Thoracic aorta (tissue), 2 donors: ENCODE measurements at regions not wholly inside any gene's neighbourhood (a gene's known extent, or its start where the extent isn't known, plus 50 kb on each side); places are given as distances from the start of the nearest gene placed in this dataset.
A peak's percentile ranks its signal among the peaks of the same experiment; 100 is the strongest.

Experiments used
- ATAC-seq: fragments of 150-250 bp; one replicate; pipeline ENCODE4 v1.8.0; 2017; ENCODE audit warnings: low read depth; ENCODE audit not compliant: insufficient number of reproducible peaks, low FRiP score
- DNase-seq: peaks from one replicate; pipeline ENCODE4 v3.0.0-alpha.2; 2020; ENCODE audit warnings: low spot score
- H3K27ac ChIP-seq, 2 donors: fragments of 200-600 bp; sonication (generic); 1 replicate in 1 of 2; 2 replicates in 1 of 2; pipeline ENCODE4 v1.5.1; 2016; ENCODE audit warnings: mild to moderate bottlenecking in 2 of 2, moderate library complexity in 2 of 2
- H3K27me3 ChIP-seq: fragments of 200-600 bp; sonication (generic); replicated peaks from 2 replicates; pipeline ENCODE4 v1.6.0; 2016; ENCODE audit warnings: mild to moderate bottlenecking; ENCODE audit not compliant: insufficient read depth
- H3K36me3 ChIP-seq: fragments of 200-600 bp; sonication (generic); one replicate; pipeline ENCODE4 v1.5.1; 2016
- H3K4me1 ChIP-seq, 2 donors: fragments of 200-600 bp; sonication (generic); 1 replicate in 1 of 2; 2 replicates in 1 of 2; pipeline versions ENCODE4 v1.5.1 to v1.6.0; 2016; ENCODE audit warnings: low read depth in 2 of 2, mild to moderate bottlenecking in 1 of 2; ENCODE audit not compliant: control insufficient read depth in 1 of 2
- H3K4me3 ChIP-seq: fragments of 200-600 bp; sonication (generic); 2 replicates; pipeline ENCODE4 v1.5.1; 2016; ENCODE audit warnings: mild to moderate bottlenecking
- H3K9me3 ChIP-seq: fragments of 200-600 bp; sonication (generic); 2 replicates; pipeline ENCODE4 v1.5.1; 2016
- TF ChIP-seq, protein P1 (sequence below): fragments of 200-600 bp; sonication (generic); IDR thresholded peaks from one replicate; pipeline ENCODE4 v1.5.1; 2019; ENCODE audit warnings: antibody characterized with exemption

DNA sequence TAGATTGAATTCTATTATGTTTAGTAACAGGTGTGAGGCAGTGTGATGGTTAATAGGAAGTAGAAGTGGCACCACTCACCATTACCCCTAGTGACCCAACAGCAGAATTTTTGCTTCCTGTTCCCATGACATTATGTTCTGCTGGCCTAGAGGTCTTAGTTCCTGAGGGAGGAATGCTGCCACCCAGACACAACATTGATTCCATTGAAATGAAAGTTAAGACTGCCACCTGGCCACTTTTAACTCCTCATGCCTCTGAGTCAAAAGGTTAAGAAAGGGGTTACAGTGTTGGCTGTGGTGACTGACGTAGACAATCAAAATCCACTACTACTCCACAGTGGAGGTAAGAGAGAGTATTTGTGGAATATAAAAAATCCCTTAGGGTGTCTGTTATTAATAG is 218.9 kb upstream of the NMUR2 start:
- ATAC-seq (no peak), DNase-seq (no peak)
- Histone ChIP-seq H3K27me3 (no peaks in the 10 kb centered on the region), H3K4me3 (no peak overlapping the region), H3K9me3 (no peaks in the 10 kb centered on the region), H3K36me3 (no peaks in the 10 kb centered on the region), H3K4me1 (peaks cover 0 to 19% of the 10 kb centered on the region in 2 donors), H3K27ac (no peak overlapping the region)
- TF ChIP-seq, protein P1, sequence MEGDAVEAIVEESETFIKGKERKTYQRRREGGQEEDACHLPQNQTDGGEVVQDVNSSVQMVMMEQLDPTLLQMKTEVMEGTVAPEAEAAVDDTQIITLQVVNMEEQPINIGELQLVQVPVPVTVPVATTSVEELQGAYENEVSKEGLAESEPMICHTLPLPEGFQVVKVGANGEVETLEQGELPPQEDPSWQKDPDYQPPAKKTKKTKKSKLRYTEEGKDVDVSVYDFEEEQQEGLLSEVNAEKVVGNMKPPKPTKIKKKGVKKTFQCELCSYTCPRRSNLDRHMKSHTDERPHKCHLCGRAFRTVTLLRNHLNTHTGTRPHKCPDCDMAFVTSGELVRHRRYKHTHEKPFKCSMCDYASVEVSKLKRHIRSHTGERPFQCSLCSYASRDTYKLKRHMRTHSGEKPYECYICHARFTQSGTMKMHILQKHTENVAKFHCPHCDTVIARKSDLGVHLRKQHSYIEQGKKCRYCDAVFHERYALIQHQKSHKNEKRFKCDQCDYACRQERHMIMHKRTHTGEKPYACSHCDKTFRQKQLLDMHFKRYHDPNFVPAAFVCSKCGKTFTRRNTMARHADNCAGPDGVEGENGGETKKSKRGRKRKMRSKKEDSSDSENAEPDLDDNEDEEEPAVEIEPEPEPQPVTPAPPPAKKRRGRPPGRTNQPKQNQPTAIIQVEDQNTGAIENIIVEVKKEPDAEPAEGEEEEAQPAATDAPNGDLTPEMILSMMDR, result no peak

DNA sequence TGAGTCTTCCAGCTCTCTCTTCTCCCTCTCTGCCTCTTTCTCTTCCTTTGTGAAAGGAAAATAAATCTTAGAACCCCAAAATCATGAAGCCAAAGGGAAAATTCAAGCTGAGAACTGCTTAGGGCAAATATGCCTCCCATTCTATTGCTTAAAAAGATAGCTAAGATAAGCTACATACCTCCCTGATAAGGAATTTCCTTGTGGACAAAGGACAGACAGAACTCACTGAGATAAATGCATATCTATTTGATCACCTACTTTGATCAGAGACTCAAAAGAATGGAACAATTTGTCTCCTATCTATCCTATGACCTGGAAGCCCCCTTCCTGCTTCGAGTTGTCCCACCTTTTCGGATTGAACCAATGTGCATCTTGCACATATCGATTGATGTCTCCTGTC is 220.6 kb upstream of the NMUR2 start:
- no peaks in the 10 kb centered on the region for H3K9me3 ChIP-seq
- peaks cover 0 to 27% of the 10 kb centered on the region in 2 donors for H3K4me1 ChIP-seq
- no peak overlapping the region for H3K4me3 ChIP-seq
- TF ChIP-seq, protein P1, result no peak
- DNase-seq (no peak), ATAC-seq (no peak)
- no peak overlapping the region for H3K27ac ChIP-seq
- H3K36me3 ChIP-seq, result no peaks in the 10 kb centered on the region
- no peaks in the 10 kb centered on the region for H3K27me3 ChIP-seq

DNA sequence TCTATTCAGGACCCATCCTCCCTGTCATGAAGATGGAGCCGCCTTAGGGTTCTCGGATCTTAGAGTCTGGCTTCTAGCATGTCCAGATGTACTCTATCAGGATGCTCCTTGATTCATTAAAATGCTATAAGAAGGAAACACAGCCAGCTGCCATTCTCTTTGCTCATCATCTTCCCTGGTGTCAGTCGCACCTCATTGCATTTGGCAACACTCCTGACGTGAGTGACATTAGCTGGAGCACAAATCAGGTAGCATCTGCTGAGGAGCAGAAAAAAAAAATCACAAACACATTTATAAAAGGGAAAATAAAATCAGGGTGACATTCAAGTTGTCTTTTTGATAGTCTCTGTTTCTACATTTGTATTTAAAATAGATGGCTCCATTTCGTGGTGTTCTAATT is 226.1 kb upstream of the NMUR2 start:
- TF ChIP-seq, protein P1, result no peak
- peaks cover 21 to 69% of the 10 kb centered on the region in 2 donors for H3K4me1 ChIP-seq
- H3K9me3 ChIP-seq, result no peaks in the 10 kb centered on the region
- no peaks in the 10 kb centered on the region for H3K36me3 ChIP-seq
- DNase-seq (no peak), ATAC-seq (no peak)
- no peak overlapping the region for H3K4me3 ChIP-seq
- H3K27ac ChIP-seq, result peak overlapping the region; percentile 86 to 88
- H3K27me3 ChIP-seq, result no peaks in the 10 kb centered on the region

DNA sequence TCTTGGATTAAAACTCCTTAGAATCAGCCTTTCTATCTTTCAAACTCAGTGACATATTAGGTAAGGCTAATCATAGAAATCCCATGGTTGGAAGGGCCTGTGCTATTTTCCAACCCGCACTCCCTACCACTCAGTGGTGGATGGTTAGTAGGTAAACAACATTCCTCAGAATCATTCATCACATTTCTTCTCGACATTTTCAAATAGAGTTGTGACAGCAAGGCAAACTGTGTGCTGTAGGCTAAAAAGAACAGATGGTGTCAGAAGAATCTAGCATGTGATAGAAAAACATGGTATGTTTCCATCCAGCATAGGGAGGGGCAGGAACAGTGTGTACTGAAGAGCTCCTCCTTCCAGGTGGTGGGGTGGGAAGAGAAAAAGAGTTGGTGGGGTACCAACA is 227.3 kb upstream of the NMUR2 start:
- no peak overlapping the region for H3K4me3 ChIP-seq
- TF ChIP-seq, protein P1, result no peak
- no peaks in the 10 kb centered on the region for H3K36me3 ChIP-seq
- peak overlapping the region; percentile 86 to 88 for H3K27ac ChIP-seq
- H3K4me1 ChIP-seq, result peaks cover 21 to 72% of the 10 kb centered on the region in 2 donors
- no peaks in the 10 kb centered on the region for H3K27me3 ChIP-seq
- no peak for DNase-seq
- ATAC-seq, result peak; percentile 73
- no peaks in the 10 kb centered on the region for H3K9me3 ChIP-seq

DNA sequence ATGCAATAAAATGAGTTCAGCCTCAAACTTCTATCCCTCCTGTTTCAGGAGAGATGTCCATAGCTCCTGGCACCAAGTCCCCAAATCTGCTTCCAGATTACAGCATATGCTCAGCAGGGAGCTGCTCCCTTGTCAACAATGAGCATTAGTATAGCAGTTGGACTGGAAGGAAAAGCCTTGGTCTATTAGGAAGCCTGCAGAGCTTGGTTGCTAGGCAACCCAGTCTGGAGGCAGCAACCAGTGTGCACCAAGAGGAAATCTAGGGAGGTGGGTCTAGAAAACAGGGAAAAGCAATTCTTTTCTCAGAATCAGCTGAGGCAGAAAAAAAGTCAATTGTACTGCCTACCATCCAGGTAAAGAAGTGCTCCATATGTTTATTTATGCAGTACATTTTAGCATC is 229.5 kb upstream of the NMUR2 start:
- H3K27me3 ChIP-seq, result no peaks in the 10 kb centered on the region
- H3K27ac ChIP-seq, result peak overlapping the region; percentile 86 to 88
- no peaks in the 10 kb centered on the region for H3K36me3 ChIP-seq
- no peak overlapping the region for H3K4me3 ChIP-seq
- H3K4me1 ChIP-seq, result peaks cover 26 to 80% of the 10 kb centered on the region in 2 donors
- TF ChIP-seq, protein P1, result no peak
- no peaks in the 10 kb centered on the region for H3K9me3 ChIP-seq
- no peak for DNase-seq
- ATAC-seq, result no peak
